ENCODE measurements at regions not wholly inside any gene's neighbourhood (a gene's known extent, or its start where the extent isn't known, plus 50 kb on each side); places are given as distances from the start of the nearest gene placed in this dataset.

GRCh38 chr17:79219208-79219935 lies 144.7 kb downstream of the ENGASE start:
- Histone ChIP-seq H3K4me1 (peaks cover 0 to 20% (median 3%) of the 10 kb centered on the region in 3 donors), H3K36me3 (no peaks in the 10 kb centered on the region), H3K27me3 (peaks cover 100% of the 10 kb centered on the region), H3K27ac (no peak overlapping the region), H3K9me3 (no peaks in the 10 kb centered on the region), H3K4me3 (no peak overlapping the region)
- ATAC-seq: no peak
- TF ChIP-seq EP300 (IDR thresholded peaks at IDR 0.05) (no peak), CTCF (IDR thresholded peaks at IDR 0.05) (no peak), POLR2AphosphoS5 (IDR thresholded peaks at IDR 0.05) (no peak), POLR2A (IDR thresholded peaks at IDR 0.05) (no peak)
- WGBS, 2 donors (ENCODE audit: low coverage in 1 of 2): 81% methylated on average over 7 to 8 of the region's 18 CpGs

- no peak for ATAC-seq
- no CpG with 5 or more reads among the region's 10 CpGs for WGBS, 2 donors (ENCODE audit: low coverage in 1 of 2)
- Histone ChIP-seq H3K27ac (no peak overlapping the region), H3K27me3 (peaks cover 100% of the 10 kb centered on the region), H3K4me3 (no peak overlapping the region), H3K9me3 (no peaks in the 10 kb centered on the region), H3K36me3 (no peaks in the 10 kb centered on the region), H3K4me1 (peaks cover 0 to 20% (median 3%) of the 10 kb centered on the region in 3 donors)
- TF ChIP-seq POLR2AphosphoS5 (IDR thresholded peaks at IDR 0.05) (no peak), POLR2A (IDR thresholded peaks at IDR 0.05) (no peak), EP300 (IDR thresholded peaks at IDR 0.05) (no peak), CTCF (IDR thresholded peaks at IDR 0.05) (no peak)
Measured at GRCh38 chr17:79218825-79219200, 144.2 kb downstream of the ENGASE start.

- Histone ChIP-seq H3K9me3 (no peaks in the 10 kb centered on the region), H3K27ac (no peak overlapping the region), H3K4me3 (no peak overlapping the region), H3K36me3 (no peaks in the 10 kb centered on the region), H3K27me3 (peaks cover 100% of the 10 kb centered on the region), H3K4me1 (peaks cover 0 to 20% (median 3%) of the 10 kb centered on the region in 3 donors)
- whole genome bisulfite sequencing, 2 donors (ENCODE audit: low coverage in 1 of 2): 77 to 88% methylated on average over 2 to 5 of the region's 19 CpGs
- no peak for ATAC-seq
- no peak for TF ChIP-seq POLR2AphosphoS5 (IDR thresholded peaks at IDR 0.05)
- TF ChIP-seq POLR2A (IDR thresholded peaks at IDR 0.05): no peak
- TF ChIP-seq EP300 (IDR thresholded peaks at IDR 0.05): no peak
- no peak for TF ChIP-seq CTCF (IDR thresholded peaks at IDR 0.05)
Measured at GRCh38 chr17:79218175-79218824, 143.7 kb downstream of the ENGASE start.

- TF ChIP-seq CTCF (IDR thresholded peaks at IDR 0.05): no peak
- TF ChIP-seq POLR2AphosphoS5 (IDR thresholded peaks at IDR 0.05): no peak
- no peak for TF ChIP-seq POLR2A (IDR thresholded peaks at IDR 0.05)
- no peak for TF ChIP-seq EP300 (IDR thresholded peaks at IDR 0.05)
Measured at GRCh38 chr17:79217473-79218135, 143.0 kb downstream of the ENGASE start.

More at GRCh38 chr17:79217473-79218135, 143.0 kb downstream of the ENGASE start:
- H3K9me3 ChIP-seq: no peaks in the 10 kb centered on the region
- no peaks in the 10 kb centered on the region for H3K36me3 ChIP-seq
- H3K4me1 ChIP-seq: peaks cover 0 to 20% (median 3%) of the 10 kb centered on the region in 3 donors
- H3K27ac ChIP-seq: no peak overlapping the region
- WGBS, 2 donors (ENCODE audit: low coverage in 1 of 2): 37 to 48% methylated on average over 4 to 8 of the region's 12 CpGs
- peaks cover 100% of the 10 kb centered on the region for H3K27me3 ChIP-seq
- no peak overlapping the region for H3K4me3 ChIP-seq
- ATAC-seq: no peak
